Left ventricle myocardium inferior (tissue), 1 donor: ENCODE measurements at regions not wholly inside any gene's neighbourhood (a gene's known extent, or its start where the extent isn't known, plus 50 kb on each side); places are given as distances from the start of the nearest gene placed in this dataset.

ENCODE experiments used
- DNase-seq: peaks from one replicate; pipeline ENCODE4 v3.0.0-alpha.2; 2020
- H3K27ac ChIP-seq: fragments of 200-600 bp; replicated peaks from 2 replicates; pipeline ENCODE4 v1.8.0; 2021
- H3K27me3 ChIP-seq: fragments of 200-600 bp; 2 replicates; pipeline ENCODE4 v1.8.0; 2021; ENCODE audit warnings: low read depth
- H3K36me3 ChIP-seq: fragments of 200-600 bp; 2 replicates; pipeline ENCODE4 v1.8.0; 2021
- H3K4me1 ChIP-seq: fragments of 200-600 bp; 2 replicates; pipeline ENCODE4 v1.8.0; 2021
- H3K4me3 ChIP-seq: fragments of 200-600 bp; 2 replicates; pipeline ENCODE4 v1.8.0; 2021; ENCODE audit warnings: mild to moderate bottlenecking, moderate library complexity
- H3K9me3 ChIP-seq: fragments of 200-600 bp; replicated peaks from 2 replicates; pipeline ENCODE4 v1.8.0; 2021
- CTCF ChIP-seq: fragments of 200-600 bp; IDR thresholded peaks from 2 replicates; pipeline ENCODE4 v1.8.0; 2021; ENCODE audit warnings: antibody characterized with exemption, mild to moderate bottlenecking, borderline replicate concordance
- intact Hi-C: fragments of 100-400 bp; cut with micrococcal nuclease; formaldehyde crosslinking; loops from one replicate; pipeline ENCODE4 v1.11.0; 2022
- donor health status: DM: no; HTN: yes; CAD: no; lungs with severe emphysema.

GRCh38 chr15:29968895-29969561 lies 113.7 kb upstream of the GOLGA8J start:
- Histone ChIP-seq H3K4me3 (peak overlapping the region; percentile 63), H3K36me3 (no peaks in the 10 kb centered on the region), H3K27me3 (peaks cover 67% of the 10 kb centered on the region), H3K9me3 (peaks cover 8% of the 10 kb centered on the region), H3K27ac (no peak overlapping the region), H3K4me1 (peaks cover 4% of the 10 kb centered on the region)
- intact Hi-C loops = no loop called here
- no peak for TF ChIP-seq CTCF
- no peak for DNase-seq

GRCh38 chr15:29968099-29968894 lies 114.5 kb upstream of the GOLGA8J start:
- H3K9me3 ChIP-seq = peaks cover 8% of the 10 kb centered on the region
- H3K4me3 ChIP-seq = peak overlapping the region; percentile 63
- no peaks in the 10 kb centered on the region for H3K36me3 ChIP-seq
- no peak overlapping the region for H3K27ac ChIP-seq
- intact Hi-C loops = no loop called here
- no peak for TF ChIP-seq CTCF
- peaks cover 4% of the 10 kb centered on the region for H3K4me1 ChIP-seq
- DNase-seq = no peak
- peaks cover 67% of the 10 kb centered on the region for H3K27me3 ChIP-seq

- H3K4me1 ChIP-seq = no peaks in the 10 kb centered on the region
- H3K4me3 ChIP-seq = no peak overlapping the region
- H3K36me3 ChIP-seq = no peaks in the 10 kb centered on the region
- DNase-seq = no peak
- no peaks in the 10 kb centered on the region for H3K9me3 ChIP-seq
- no peak for TF ChIP-seq CTCF
- intact Hi-C loops = no loop called here
- H3K27me3 ChIP-seq = peaks cover 66% of the 10 kb centered on the region
- H3K27ac ChIP-seq = no peak overlapping the region
These were observed 120.3 kb upstream of the GOLGA8J start for GRCh38 chr15:29962407-29962806.

GRCh38 chr15:29959384-29960137 lies 123.2 kb upstream of the GOLGA8J start:
- intact Hi-C loops = no loop called here
- no peak for DNase-seq
- H3K27me3 ChIP-seq = peaks cover 49% of the 10 kb centered on the region

More at GRCh38 chr15:29959384-29960137, 123.2 kb upstream of the GOLGA8J start:
- Histone ChIP-seq H3K4me3 (no peak overlapping the region), H3K36me3 (no peaks in the 10 kb centered on the region), H3K27ac (no peak overlapping the region), H3K9me3 (no peaks in the 10 kb centered on the region), H3K4me1 (no peaks in the 10 kb centered on the region)
- no peak for TF ChIP-seq CTCF
